ENCODE measurements at regions not wholly inside any gene's neighbourhood (a gene's known extent, or its start where the extent isn't known, plus 50 kb on each side); places are given as distances from the start of the nearest gene placed in this dataset.

- Histone ChIP-seq H3K79me2 (ENCODE audit: control insufficient read depth, insufficient read depth, low read length) (no peaks in the 10 kb centered on the region), H3K4me3 (ENCODE audit: control extremely low read depth in 1 of 5, extremely low read depth in 1 of 5, insufficient read depth in 1 of 5, low read depth in 2 of 5, low read length in 4 of 5) (no peak overlapping the region), H3K9me3 (ENCODE audit: control extremely low read depth in 1 of 3, control insufficient read depth in 2 of 3, insufficient read depth in 1 of 3, low read length in 2 of 3) (no peaks in the 10 kb centered on the region), H3K27ac (ENCODE audit: low read length in 2 of 2) (no peak overlapping the region), H3K4me2 (replicated peaks; ENCODE audit: low read depth, low read length, poor library complexity, severe bottlenecking) (no peak overlapping the region), H4K20me1 (ENCODE audit: control insufficient read depth, insufficient read depth, low read length, poor library complexity, severe bottlenecking) (no peaks in the 10 kb centered on the region), H3K4me1 (ENCODE audit: control insufficient read depth in 2 of 2, insufficient read depth in 2 of 2, low read length in 2 of 2) (peaks cover 3 to 4% of the 10 kb centered on the region in 2 donors), H3K9ac (ENCODE audit: low read length) (no peak overlapping the region), H3K27me3 (replicated peaks in 1 of 4; ENCODE audit: control extremely low read depth in 1 of 4, control insufficient read depth in 3 of 4, insufficient read depth in 4 of 4, low read length in 3 of 4) (peaks cover 0 to 5% (median 0%) of the 10 kb centered on the region in 4 experiments), H3K36me3 (replicated peaks in 1 of 2; ENCODE audit: control extremely low read depth in 1 of 2, control insufficient read depth in 1 of 2, extremely low read depth in 1 of 2, insufficient read depth in 2 of 2, low read length in 1 of 2) (no peaks in the 10 kb centered on the region), H2AFZ (ENCODE audit: insufficient read depth, low read depth, low read length, poor library complexity, severe bottlenecking) (no peak overlapping the region)
- peaks cover 4% of the 10 kb centered on the region for H3K4me1 Mint-ChIP-seq
- intact Hi-C loops (cut with micrococcal nuclease) = no loop called here
- peaks cover 43% of the 10 kb centered on the region for H3K27me3 Mint-ChIP-seq
- 95% methylated on average over 4 of the region's 4 CpGs for WGBS (ENCODE audit: insufficient coverage)
- ATAC-seq (ENCODE audit: low read depth) = no peak
- TF ChIP-seq, protein P1, sequence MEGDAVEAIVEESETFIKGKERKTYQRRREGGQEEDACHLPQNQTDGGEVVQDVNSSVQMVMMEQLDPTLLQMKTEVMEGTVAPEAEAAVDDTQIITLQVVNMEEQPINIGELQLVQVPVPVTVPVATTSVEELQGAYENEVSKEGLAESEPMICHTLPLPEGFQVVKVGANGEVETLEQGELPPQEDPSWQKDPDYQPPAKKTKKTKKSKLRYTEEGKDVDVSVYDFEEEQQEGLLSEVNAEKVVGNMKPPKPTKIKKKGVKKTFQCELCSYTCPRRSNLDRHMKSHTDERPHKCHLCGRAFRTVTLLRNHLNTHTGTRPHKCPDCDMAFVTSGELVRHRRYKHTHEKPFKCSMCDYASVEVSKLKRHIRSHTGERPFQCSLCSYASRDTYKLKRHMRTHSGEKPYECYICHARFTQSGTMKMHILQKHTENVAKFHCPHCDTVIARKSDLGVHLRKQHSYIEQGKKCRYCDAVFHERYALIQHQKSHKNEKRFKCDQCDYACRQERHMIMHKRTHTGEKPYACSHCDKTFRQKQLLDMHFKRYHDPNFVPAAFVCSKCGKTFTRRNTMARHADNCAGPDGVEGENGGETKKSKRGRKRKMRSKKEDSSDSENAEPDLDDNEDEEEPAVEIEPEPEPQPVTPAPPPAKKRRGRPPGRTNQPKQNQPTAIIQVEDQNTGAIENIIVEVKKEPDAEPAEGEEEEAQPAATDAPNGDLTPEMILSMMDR (IDR thresholded peaks at IDR 0.05) = no peak
- no peak for TF ChIP-seq EZH2 (IDR thresholded peaks at IDR 0.05; ENCODE audit: borderline replicate concordance, insufficient read depth, low read depth, low read length, poor library complexity, severe bottlenecking)
- POLR2A ChIA-PET = no interaction called here
- no peak overlapping the region for H3K27ac Mint-ChIP-seq
- CTCF ChIA-PET = no interaction called here
- H3K9me3 Mint-ChIP-seq (ENCODE audit: insufficient read depth) = no peaks in the 10 kb centered on the region
- H3K4me3 Mint-ChIP-seq = no peak overlapping the region
- no peak for DNase-seq
Observed at GRCh38 chr3:44179246-44179645, 62.4 kb upstream of the TOPAZ1 start.

DNA sequence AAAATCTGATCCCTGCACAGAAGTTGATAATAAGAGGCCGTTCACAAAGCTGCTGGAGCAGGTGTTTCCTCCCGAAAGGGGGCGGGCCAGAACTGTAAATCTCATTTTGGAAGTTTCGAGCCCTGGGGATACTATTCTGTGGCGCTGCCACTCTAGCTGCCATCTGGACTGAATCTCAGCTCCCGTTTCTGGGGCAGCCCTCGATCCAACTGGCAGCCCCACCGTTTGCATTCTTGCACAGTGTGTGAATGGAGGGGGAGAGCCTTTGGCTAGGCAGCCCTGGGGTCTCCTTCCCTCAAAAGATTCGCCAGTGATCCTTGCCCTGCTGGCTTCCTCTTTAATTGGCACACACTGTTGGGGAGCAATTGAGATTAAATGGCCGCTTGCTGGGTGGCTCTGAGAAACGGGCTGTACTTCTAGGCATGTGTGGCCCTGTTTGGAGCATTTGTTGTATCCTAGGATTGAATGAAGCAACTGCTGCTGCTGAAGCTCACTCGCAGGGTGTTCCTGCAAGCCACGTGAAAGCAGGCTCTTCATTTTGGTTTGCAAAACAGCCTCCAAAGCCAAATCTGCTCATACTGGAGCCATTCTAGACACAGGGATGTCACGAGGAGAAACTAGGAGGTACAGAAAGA lies 57.2 kb upstream of the TOPAZ1 start:
- Histone ChIP-seq H3K36me3 (replicated peaks in 1 of 2; ENCODE audit: control extremely low read depth in 1 of 2, control insufficient read depth in 1 of 2, extremely low read depth in 1 of 2, insufficient read depth in 2 of 2, low read length in 1 of 2) (no peaks in the 10 kb centered on the region), H4K20me1 (ENCODE audit: control insufficient read depth, insufficient read depth, low read length, poor library complexity, severe bottlenecking) (no peaks in the 10 kb centered on the region), H3K27ac (ENCODE audit: low read length in 2 of 2) (no peak overlapping the region), H3K4me3 (ENCODE audit: control extremely low read depth in 1 of 5, extremely low read depth in 1 of 5, insufficient read depth in 1 of 5, low read depth in 2 of 5, low read length in 4 of 5) (no peak overlapping the region), H3K79me2 (ENCODE audit: control insufficient read depth, insufficient read depth, low read length) (no peaks in the 10 kb centered on the region), H3K4me2 (replicated peaks; ENCODE audit: low read depth, low read length, poor library complexity, severe bottlenecking) (no peak overlapping the region), H3K9ac (ENCODE audit: low read length) (no peak overlapping the region), H3K27me3 (replicated peaks in 1 of 4; ENCODE audit: control extremely low read depth in 1 of 4, control insufficient read depth in 3 of 4, insufficient read depth in 4 of 4, low read length in 3 of 4) (peaks cover 0 to 5% (median 2%) of the 10 kb centered on the region in 4 experiments), H2AFZ (ENCODE audit: insufficient read depth, low read depth, low read length, poor library complexity, severe bottlenecking) (peak overlapping the region; percentile 46), H3K4me1 (ENCODE audit: control insufficient read depth in 2 of 2, insufficient read depth in 2 of 2, low read length in 2 of 2) (peaks cover 4 to 5% of the 10 kb centered on the region in 2 donors), H3K9me3 (ENCODE audit: control extremely low read depth in 1 of 3, control insufficient read depth in 2 of 3, insufficient read depth in 1 of 3, low read length in 2 of 3) (no peaks in the 10 kb centered on the region)
- TF ChIP-seq, protein P1 (IDR thresholded peaks at IDR 0.05) = no peak
- H3K27me3 Mint-ChIP-seq = peaks cover 34% of the 10 kb centered on the region
- H3K9me3 Mint-ChIP-seq (ENCODE audit: insufficient read depth) = no peaks in the 10 kb centered on the region
- intact Hi-C loops (cut with micrococcal nuclease) = no loop called here
- ATAC-seq (ENCODE audit: low read depth) (no peak), DNase-seq (no peak)
- ChIA-PET CTCF (interaction anchor here (0.9 to 2.1 kb wide), 2 partner anchors 14 to 16 kb away, joined by 3 to 12 read pairs; no protein-coding TSS in a partner anchor), POLR2A (no interaction called here)
- H3K27ac Mint-ChIP-seq = no peak overlapping the region
- H3K4me1 Mint-ChIP-seq = peaks cover 7% of the 10 kb centered on the region
- WGBS (ENCODE audit: insufficient coverage) = 16% methylated on average over 14 of the region's 14 CpGs
- H3K4me3 Mint-ChIP-seq = no peak overlapping the region
